ENCODE measurements at regions not wholly inside any gene's neighbourhood (a gene's known extent, or its start where the extent isn't known, plus 50 kb on each side); places are given as distances from the start of the nearest gene placed in this dataset.

DNA sequence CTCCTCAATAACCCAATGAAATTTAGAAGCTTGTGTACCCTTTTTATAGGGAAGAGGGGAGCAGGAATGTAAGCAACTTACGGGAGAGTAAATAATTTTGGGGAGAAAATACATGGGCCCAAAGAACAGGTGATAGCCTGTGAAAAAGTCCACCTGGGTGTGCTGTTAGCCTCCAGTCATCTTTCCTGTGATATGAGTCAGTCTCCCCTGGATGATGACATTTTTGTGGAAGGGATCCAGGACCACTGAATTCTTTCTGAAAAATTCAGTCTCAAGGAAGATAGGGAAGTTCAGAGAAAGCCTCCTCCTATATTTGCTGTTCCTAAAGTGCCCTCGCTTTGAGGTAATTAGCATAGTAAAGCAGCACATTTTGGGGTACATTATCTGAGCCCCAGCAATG, 149.8 kb downstream of the SQOR start:
- no peak for TF ChIP-seq CREM (CRISPR knock-in tag; IDR thresholded peaks at IDR 0.05)
- TF ChIP-seq, protein P1, sequence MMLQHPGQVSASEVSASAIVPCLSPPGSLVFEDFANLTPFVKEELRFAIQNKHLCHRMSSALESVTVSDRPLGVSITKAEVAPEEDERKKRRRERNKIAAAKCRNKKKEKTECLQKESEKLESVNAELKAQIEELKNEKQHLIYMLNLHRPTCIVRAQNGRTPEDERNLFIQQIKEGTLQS (CRISPR knock-in tag; conservative IDR thresholded peaks at IDR 0.05) = no peak
- TF ChIP-seq ERG (CRISPR knock-in tag; IDR thresholded peaks at IDR 0.05) = no peak
- no peak for TF ChIP-seq ZNF219 (CRISPR knock-in tag; IDR thresholded peaks at IDR 0.05; ENCODE audit: borderline replicate concordance)
- TF ChIP-seq ELF4 (CRISPR knock-in tag; IDR thresholded peaks at IDR 0.05; ENCODE audit: low read depth) = no peak
- no peak for TF ChIP-seq ESRRA (CRISPR knock-in tag; IDR thresholded peaks at IDR 0.05; ENCODE audit: borderline replicate concordance)
- no peak for TF ChIP-seq HMGXB4 (CRISPR knock-in tag; IDR thresholded peaks at IDR 0.05)
- TF ChIP-seq ZNF232 (CRISPR knock-in tag; IDR thresholded peaks at IDR 0.05) = no peak

Measured in WTC11 (cell line).